Renal cortex interstitium (tissue), 11 donors: ENCODE measurements at regions not wholly inside any gene's neighbourhood (a gene's known extent, or its start where the extent isn't known, plus 50 kb on each side); places are given as distances from the start of the nearest gene placed in this dataset.

Source experiments
- DNase-seq, 11 donors: peaks; one replicate each; pipeline ENCODE4 v3.0.0-alpha.2; 2013; ENCODE audit warnings: low read depth in 9 of 11, low spot score in 4 of 11; ENCODE audit errors: extremely low read depth in 1 of 11

- no peak for DNase-seq
Measured at GRCh38 chr2:147714582-147714981, 130.2 kb upstream of the ACVR2A start.

- DNase-seq = no peak
Measured at GRCh38 chr2:147713349-147713748, 131.5 kb upstream of the ACVR2A start.

- no peak for DNase-seq
Measured at GRCh38 chr2:147712051-147712450, 132.8 kb upstream of the ACVR2A start.

- DNase-seq = no peak
Measured at GRCh38 chr2:147711031-147711430, 133.8 kb upstream of the ACVR2A start.

GRCh38 chr2:147709655-147710054 lies 135.2 kb upstream of the ACVR2A start:
- no peak for DNase-seq

- no peak for DNase-seq
Measured at GRCh38 chr2:147703171-147703570, 141.7 kb upstream of the ACVR2A start.

- DNase-seq = no peak
Measured at GRCh38 chr2:147698166-147698565, 146.7 kb upstream of the ACVR2A start.

GRCh38 chr2:147696426-147696825 lies 148.4 kb upstream of the ACVR2A start:
- DNase-seq = no peak

- no peak for DNase-seq
Measured at GRCh38 chr2:147689220-147689909, 155.5 kb upstream of the ACVR2A start.

GRCh38 chr2:147688242-147688641 lies 156.6 kb upstream of the ACVR2A start:
- DNase-seq = no peak

- no peak for DNase-seq
Measured at GRCh38 chr2:147686365-147686764, 158.5 kb upstream of the ACVR2A start.

GRCh38 chr2:147684903-147685302 lies 159.9 kb upstream of the ACVR2A start:
- no peak for DNase-seq

GRCh38 chr2:147683380-147683779 lies 161.4 kb upstream of the ACVR2A start:
- no peak for DNase-seq

- no peak for DNase-seq
Measured at GRCh38 chr2:147681093-147681492, 163.7 kb upstream of the ACVR2A start.

GRCh38 chr2:147679955-147680531 lies 164.8 kb upstream of the ACVR2A start:
- no peak for DNase-seq

GRCh38 chr2:147679191-147679954 lies 165.5 kb upstream of the ACVR2A start:
- DNase-seq = no peak

- no peak for DNase-seq
Measured at GRCh38 chr2:147665105-147665504, 179.7 kb upstream of the ACVR2A start.

- DNase-seq = no peak
Measured at GRCh38 chr2:147663962-147664361, 180.9 kb upstream of the ACVR2A start.

- DNase-seq = no peak
Measured at GRCh38 chr2:147663153-147663961, 181.5 kb upstream of the ACVR2A start.

- no peak for DNase-seq
Measured at GRCh38 chr2:147662221-147662620, 182.6 kb upstream of the ACVR2A start.
